GM18520 (cell line): ENCODE measurements at regions not wholly inside any gene's neighbourhood (a gene's known extent, or its start where the extent isn't known, plus 50 kb on each side); places are given as distances from the start of the nearest gene placed in this dataset.
"Not testable (repeated sequence)": the region's sequence is repeated elsewhere in the genome, so short reads cannot be mapped to it uniquely, and the experiment has no call there.

Experiments used
- ATAC-seq: cut with Tn5 transposase; IDR thresholded peaks from one replicate; pipeline ENCODE4 v1.9.1; 2021; ENCODE audit not compliant: unreplicated experiment

- ATAC-seq: no peak
These were observed 305.7 kb downstream of the SETD4 start for GRCh38 chr21:35754583-35754982.

- no peak for ATAC-seq
These were observed 307.0 kb downstream of the SETD4 start for GRCh38 chr21:35753308-35753707.

DNA sequence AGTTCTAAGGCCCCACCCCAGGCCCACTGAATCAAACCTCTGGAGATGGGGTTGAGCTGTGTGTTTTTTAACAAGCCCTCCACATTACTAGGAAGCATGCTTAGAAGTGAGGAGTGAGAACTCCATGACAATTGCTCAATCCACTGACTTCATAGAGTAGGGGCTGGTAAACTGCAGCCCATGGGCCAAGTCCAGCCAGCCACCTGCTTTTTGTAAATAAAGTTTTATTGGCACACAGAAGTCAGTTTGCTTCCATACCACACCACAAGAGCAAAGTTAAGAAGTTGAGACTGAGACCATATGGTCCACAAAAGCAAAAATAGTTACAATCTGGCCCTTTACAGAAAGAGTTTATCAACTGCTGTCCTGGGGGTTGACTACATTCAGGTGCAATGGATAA, 309.2 kb downstream of the SETD4 start:
- no peak for ATAC-seq

DNA sequence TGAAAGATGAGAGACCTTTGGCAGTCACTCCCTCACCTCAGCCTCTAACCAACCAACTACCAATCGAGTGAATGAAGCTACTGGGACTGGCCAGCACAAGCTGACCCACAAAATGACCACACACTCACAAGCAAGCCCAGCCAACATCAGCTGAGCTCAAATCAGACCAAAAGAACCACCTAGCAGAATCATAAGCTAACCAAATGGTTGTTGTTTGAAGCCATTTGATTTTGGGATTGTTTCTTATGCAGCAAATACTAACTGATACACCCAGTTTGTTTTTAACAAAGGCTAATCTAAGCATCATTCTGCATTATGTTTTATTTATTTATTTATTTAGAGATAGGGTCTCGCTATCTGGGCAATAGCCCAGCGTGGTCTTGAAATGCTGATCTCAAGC, 310.4 kb downstream of the SETD4 start:
- no peak for ATAC-seq

DNA sequence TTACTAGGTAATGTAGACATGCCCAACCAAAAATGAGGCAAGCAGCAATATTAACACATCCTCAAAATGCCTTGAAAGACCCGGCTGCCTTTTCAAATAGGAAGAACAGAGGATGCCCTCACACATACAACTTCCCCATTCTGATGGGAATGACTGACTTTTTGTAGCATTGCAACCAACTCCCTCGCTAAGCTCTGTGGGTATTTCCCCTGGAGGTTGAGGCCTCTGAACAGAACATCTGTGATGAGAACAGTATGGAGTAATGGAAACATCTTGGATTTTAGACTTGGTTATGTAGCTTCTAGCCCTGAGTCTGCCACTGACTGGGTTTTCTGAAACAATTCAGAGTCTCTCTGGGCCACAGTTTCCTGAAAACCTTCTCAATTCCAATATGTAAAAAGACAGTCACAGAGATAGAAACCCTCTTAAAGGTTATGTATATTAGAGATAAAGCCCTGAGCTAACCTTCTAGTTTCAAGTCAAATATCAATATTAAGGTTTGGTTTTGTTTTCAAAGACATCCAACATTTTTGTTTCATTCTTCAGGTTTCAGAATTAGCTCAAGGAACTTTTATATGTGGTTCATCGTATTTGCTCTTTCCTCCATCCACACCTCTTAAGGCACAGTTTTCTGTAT, 311.5 kb downstream of the SETD4 start:
- no peak for ATAC-seq

DNA sequence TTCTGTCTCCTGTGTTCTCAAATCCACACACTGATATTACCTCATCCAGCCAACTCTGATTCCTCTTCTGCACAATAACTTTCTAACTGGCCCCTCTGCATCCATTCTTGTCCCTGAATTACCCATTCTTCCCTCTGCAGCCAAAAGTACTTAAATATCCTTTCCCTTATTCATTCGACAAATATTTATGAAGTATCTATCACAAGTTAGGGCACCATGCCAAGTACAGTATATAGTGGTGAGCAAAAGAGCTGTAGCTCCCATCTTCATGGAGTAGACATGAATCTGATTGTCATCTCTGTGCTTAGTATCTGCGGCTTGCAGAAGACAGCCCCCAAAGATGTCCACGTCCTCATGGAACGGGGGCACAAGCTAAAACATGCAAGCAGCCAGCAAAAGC, 316.8 kb downstream of the SETD4 start:
- ATAC-seq: no peak

DNA sequence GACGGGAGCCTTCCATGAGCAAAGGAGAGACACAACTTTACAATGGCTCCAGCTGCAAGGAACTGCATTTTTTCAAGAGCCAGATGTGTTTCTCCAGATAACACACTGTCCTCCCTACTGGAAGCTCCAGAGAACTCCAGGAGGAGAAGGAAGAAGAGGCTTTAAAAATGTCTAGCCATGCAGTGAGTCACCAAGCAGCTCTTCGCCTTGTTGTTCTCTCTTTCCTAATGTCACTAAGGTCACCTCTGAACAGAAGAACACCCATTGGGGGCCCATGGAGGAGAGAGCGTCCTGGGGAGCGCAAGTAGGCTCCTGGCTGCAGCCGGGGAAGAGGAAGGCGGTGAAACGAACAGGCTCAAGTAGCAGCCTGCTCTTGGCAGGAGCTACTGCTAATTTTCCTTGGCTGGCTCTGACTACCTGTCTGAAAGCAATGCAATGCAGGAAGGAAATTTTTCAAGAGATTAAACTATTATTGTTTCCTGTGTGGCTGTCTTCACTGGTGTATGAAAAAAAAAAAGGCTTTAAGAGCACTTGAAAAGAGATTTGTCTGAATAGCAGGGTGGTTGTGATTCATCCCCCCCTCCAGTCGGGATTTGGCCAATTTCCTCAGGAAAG, 321.9 kb downstream of the SETD4 start:
- no peak for ATAC-seq

DNA sequence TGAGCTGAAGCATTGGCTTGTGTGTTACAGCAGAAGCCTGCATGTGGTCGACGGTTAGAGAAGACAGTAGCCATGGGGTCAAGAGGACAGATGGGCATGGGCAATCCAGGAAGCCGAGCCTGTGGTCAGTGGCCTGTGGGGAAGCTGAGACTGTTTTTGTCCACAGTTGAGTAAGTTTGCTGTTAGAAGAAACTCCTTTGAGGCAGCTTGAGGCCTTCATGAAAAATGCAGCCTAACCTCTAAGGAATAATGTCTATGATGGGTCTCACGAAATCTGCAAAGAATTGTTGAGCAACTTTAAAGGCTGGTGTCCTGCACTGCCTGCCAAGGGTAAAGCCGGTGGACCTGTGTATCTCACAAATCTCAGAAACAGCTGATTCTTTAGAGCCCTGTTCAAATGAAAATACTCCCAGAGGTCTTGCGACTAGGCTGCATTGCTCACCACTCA, 322.4 kb downstream of the SETD4 start:
- no peak for ATAC-seq

DNA sequence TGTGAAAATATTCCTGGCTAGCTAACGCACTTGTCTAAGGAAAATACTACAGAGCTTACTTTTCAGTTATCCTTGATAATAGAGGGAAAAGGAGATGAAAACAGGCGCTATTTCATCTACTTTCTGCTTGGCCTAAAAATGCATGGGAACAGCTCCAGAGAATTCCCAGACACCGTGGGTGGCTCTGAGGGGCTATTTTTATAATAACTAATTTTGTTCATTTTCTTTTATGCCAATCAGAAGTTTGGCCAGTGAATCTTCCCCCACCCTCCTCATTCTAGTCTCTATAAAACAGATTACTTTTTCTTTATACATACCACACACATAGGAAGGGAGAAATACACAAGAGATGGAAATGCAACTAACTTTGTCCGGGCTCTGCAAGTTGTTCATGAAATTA, 322.9 kb downstream of the SETD4 start:
- no peak for ATAC-seq

GRCh38 chr21:35732788-35733187, 327.5 kb downstream of the SETD4 start:
- no peak for ATAC-seq

- no peak for ATAC-seq
These were observed 330.0 kb downstream of the SETD4 start for GRCh38 chr21:35730325-35730724.

DNA sequence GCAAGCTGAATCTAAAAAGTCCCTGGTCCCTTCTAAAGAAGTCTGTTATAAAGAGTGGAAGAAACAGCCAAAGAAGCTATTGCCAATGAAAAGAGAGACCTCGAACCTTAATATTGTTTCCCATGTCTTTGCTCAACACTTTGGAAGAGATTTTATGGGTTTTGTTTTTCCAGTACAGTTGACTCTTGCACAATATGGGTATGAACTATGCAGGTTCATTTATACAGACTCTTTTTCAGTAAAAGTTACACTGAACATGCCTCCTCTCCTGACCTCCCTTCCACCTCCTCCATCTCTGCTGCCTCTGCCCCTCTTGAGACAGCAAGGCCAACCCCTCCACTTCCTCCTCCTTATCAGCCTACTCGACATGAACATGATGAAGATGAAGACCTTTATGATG, 332.5 kb downstream of the SETD4 start:
- ATAC-seq: no peak

DNA sequence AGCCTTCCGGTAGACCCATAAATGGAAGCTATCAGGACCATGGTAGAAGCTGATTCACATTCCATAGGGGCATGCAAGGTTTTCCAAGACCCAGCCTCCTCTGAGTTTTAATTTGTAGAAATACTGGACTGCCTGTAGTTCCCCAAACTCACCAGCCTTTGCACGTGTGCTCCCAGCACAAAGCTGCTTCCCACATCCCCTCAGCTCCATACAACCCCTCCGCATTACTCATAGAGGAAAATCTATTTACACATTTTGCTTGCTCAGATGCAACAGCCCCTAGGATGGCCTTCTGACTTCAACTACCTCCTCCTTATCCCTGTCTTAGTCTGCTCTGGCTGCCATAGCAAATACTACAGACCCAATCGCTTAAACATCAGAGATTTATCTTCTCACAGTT, 336.2 kb downstream of the SETD4 start:
- ATAC-seq: no peak

DNA sequence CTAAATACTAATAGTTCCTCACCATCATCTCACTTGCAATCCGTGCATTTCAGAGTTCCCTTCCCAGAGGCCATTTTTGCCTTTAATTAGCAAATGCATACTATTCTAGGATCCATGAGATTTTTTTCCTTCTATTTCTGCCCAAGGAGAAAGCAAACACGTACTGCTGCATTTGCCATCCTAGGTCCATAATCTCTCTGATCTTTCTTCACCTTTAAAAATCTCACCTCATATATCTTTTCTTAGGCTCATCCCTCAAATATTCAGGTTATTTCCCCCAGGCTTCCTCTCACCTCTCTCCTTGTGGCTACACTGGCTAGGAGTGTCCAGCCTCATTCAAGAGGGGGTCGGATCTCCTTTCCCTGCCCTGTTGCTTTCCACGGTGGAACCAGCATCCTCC, 338.6 kb downstream of the SETD4 start:
- no peak for ATAC-seq

DNA sequence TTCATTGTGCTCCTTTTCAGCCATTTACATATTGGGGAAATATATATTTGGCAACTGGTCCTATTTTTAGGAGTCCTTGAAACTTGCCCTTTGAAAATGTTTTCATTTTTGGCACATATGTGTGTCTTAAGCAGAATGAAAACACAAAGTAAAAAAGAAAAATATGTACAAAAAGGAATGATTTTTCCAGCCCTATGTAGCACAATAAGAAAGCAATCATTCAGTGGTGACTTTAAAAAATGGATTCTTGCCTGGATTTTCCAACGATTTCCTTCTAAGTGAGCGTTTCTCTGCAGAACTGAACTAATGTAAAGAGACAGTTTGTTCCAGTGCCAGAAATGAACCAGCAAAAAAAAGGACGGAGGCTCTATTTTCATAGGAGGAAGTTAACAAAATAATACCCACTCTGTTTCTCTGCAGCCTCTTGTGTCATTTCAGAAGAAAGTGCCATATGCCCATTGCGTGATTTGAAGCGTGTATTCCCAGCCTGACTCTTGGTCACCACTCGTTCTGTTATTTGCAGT, 340.1 kb downstream of the SETD4 start:
- no peak for ATAC-seq

GRCh38 chr21:35719080-35719479, 341.2 kb downstream of the SETD4 start:
- no peak for ATAC-seq

DNA sequence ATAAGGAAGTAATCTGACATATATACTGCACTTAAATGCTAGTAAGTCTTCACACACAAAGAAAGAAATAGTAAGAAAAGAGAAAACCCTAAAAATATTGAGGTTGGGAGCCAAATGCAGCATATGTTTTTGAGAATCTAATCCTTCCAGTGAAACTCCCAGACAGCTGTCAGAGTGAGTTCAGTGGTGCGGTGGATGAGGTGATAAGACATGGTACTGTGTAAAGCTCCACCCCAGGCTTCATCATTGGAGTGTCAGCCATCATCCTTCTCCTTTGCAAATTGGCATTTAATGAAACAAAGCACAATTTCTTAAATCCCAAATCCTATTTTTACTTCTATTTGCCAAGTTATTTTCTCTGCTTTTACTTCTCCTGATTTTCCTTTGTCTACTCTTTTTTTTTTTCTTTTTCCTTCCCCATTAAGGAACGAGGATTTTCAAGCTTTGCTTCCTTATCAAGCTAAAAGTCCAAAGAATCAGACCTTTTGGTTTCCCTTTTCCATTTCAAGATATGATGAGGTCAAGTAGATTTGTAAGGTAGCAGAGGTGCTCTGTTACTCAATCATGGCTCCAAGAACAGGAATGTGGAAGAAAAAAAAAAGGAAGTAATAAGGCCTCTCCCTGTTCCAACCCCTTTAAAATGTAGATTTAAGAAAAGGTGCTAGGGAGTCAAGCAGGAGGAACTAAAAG, 343.3 kb downstream of the SETD4 start:
- no peak for ATAC-seq

DNA sequence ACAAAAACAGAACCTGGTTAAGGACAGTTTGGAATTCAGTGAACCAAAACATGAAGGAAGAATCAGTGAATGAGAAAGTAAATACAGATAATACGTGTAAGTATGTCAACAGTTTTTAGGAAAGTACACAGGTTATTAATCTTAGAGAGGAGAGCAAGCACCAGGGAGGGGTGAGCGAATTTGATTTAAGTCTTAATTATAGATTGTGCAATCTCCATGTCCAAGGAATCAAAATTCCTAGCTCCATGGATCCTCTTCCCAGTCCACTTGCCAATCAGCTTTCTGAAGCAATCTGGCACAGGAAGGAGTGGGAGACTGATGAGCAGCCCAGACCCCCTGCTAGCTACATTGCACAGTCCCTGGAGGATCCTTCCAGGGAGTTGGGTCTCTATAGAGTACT, 346.4 kb downstream of the SETD4 start:
- ATAC-seq: no peak

DNA sequence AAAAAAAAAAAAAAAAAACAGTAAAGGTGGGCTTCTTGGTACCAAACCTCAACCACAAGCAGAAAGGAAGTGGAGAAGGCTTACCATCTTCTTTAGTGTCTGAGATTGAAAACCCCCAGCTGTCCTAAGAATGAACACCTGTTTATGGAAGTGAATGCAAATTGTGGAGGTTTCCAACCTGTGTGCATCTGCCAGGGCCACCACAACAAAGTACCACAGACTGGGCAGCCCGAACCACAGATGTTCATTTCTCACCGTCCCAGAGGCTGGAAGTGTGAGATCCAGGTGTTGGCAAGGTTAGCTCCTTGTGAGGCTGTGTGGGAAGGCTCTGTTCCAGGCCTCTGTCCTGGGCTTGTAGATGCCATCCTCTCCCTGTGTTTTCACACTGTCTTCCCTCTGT, 348.7 kb downstream of the SETD4 start:
- no peak for ATAC-seq

- no peak for ATAC-seq
These were observed 349.1 kb downstream of the SETD4 start for GRCh38 chr21:35711213-35711612.

GRCh38 chr21:35709990-35710389, 350.3 kb downstream of the SETD4 start:
- ATAC-seq: not testable (repeated sequence)

DNA sequence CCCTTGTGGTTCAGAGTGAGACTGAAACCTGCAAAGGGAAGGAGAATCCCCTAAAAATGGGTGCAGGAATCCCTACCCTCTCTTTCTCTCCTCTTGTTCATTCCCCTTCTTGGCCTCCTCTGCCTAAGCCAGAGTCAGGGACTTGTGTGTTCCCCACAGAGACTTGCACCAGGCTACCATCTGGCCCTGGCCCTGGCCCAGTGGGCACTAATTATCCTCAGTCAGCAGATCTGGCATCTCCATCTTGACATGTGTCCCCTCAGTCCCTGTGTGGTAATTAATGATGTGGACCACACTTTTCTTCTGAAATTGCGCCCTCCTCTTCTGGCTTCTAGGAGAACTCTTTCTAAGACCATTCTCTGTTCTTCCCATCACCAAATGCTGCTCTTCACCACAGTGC, 354.4 kb downstream of the SETD4 start:
- no peak for ATAC-seq
